GM23338 (cell line): ENCODE measurements at regions not wholly inside any gene's neighbourhood (a gene's known extent, or its start where the extent isn't known, plus 50 kb on each side); places are given as distances from the start of the nearest gene placed in this dataset.

ENCODE experiments used
- ATAC-seq: fragments of 200-7000 bp; cut with Tn5 transposase; 3 replicates; pipeline ENCODE4 v1.9.1; 2020
- DNase-seq: peaks from one replicate; pipeline ENCODE4 v3.0.0-alpha.2; 2015; ENCODE audit warnings: low spot score
- H2AFZ ChIP-seq: fragments of 200-600 bp; sonication (generic); 2 replicates; pipeline ENCODE4 v1.8.0; 2016; ENCODE audit warnings: antibody characterized with exemption, mild to moderate bottlenecking, moderate library complexity
- H3F3A ChIP-seq: fragments of 200-600 bp; sonication (generic); replicated peaks from 2 replicates; pipeline ENCODE4 v1.8.0; 2017; ENCODE audit warnings: antibody characterized with exemption, mixed run types, low read depth
- H3K27ac ChIP-seq: fragments of 200-600 bp; sonication (generic); 2 replicates; pipeline ENCODE4 v1.6.1; 2016; ENCODE audit warnings: low read depth
- H3K27me3 ChIP-seq: fragments of 200-600 bp; sonication (generic); 2 replicates; pipeline ENCODE4 v1.8.0; 2016; ENCODE audit warnings: mild to moderate bottlenecking, mixed run types, moderate library complexity; ENCODE audit not compliant: insufficient read depth
- H3K36me3 ChIP-seq: fragments of 200-600 bp; sonication (generic); 2 replicates; pipeline ENCODE4 v1.8.0; 2016; ENCODE audit warnings: mild to moderate bottlenecking; ENCODE audit not compliant: insufficient read depth
- H3K4me1 ChIP-seq: fragments of 200-600 bp; sonication (generic); 2 replicates; pipeline ENCODE4 v1.8.0; 2016; ENCODE audit warnings: mild to moderate bottlenecking, moderate library complexity; ENCODE audit not compliant: insufficient read depth
- H3K4me2 ChIP-seq: fragments of 200-600 bp; sonication (generic); 2 replicates; pipeline ENCODE4 v1.7.1; 2017; ENCODE audit warnings: mixed run types
- H3K4me3 ChIP-seq: fragments of 200-600 bp; sonication (generic); 2 replicates; pipeline ENCODE4 v1.6.1; 2016; ENCODE audit warnings: mixed run types
- H3K79me2 ChIP-seq: fragments of 200-600 bp; sonication (generic); replicated peaks from 2 replicates; pipeline ENCODE4 v1.8.0; 2017; ENCODE audit warnings: mild to moderate bottlenecking; ENCODE audit not compliant: insufficient read depth
- H3K9me2 ChIP-seq: fragments of 200-600 bp; sonication (generic); 2 replicates; pipeline ENCODE4 v1.8.0; 2017; ENCODE audit not compliant: insufficient read depth
- H4K20me1 ChIP-seq: fragments of 200-600 bp; sonication (generic); replicated peaks from 2 replicates; pipeline ENCODE4 v1.8.0; 2017; ENCODE audit warnings: mild to moderate bottlenecking; ENCODE audit not compliant: insufficient read depth
- H3K27ac Mint-ChIP-seq: 2 replicates; pipeline ENCODE4 v1.8.0; 2020; ENCODE audit warnings: inconsistent platforms, mild to moderate bottlenecking, moderate library complexity, mixed read lengths
- H3K27me3 Mint-ChIP-seq: 3 replicates; pipeline ENCODE4 v1.8.0; 2022; ENCODE audit warnings: low read depth, mild to moderate bottlenecking, moderate library complexity, mixed read lengths, inconsistent platforms; ENCODE audit not compliant: insufficient read depth, poor library complexity
- H3K36me3 Mint-ChIP-seq: 3 replicates; pipeline ENCODE4 v1.8.0; 2021; ENCODE audit warnings: low read depth, mild to moderate bottlenecking, inconsistent platforms, moderate library complexity, mixed read lengths
- H3K4me1 Mint-ChIP-seq: 3 replicates; pipeline ENCODE4 v1.8.0; 2020; ENCODE audit warnings: mild to moderate bottlenecking, inconsistent platforms, mixed read lengths
- H3K4me3 Mint-ChIP-seq: 3 replicates; pipeline ENCODE4 v1.8.0; 2021; ENCODE audit warnings: moderate library complexity, mild to moderate bottlenecking, inconsistent platforms, mixed read lengths
- H3K9me3 Mint-ChIP-seq: 3 replicates; pipeline ENCODE4 v1.8.0; 2020; ENCODE audit warnings: moderate library complexity, mild to moderate bottlenecking, inconsistent platforms, mixed read lengths
- CREB1 ChIP-seq: fragments of 250-450 bp; sonication (Bioruptor Pico); IDR thresholded peaks from 2 replicates; pipeline ENCODE4 v1.5.0; 2020; ENCODE audit warnings: low read depth, mild to moderate bottlenecking, moderate library complexity
- ETS1 ChIP-seq: IDR thresholded peaks from 2 replicates; pipeline ENCODE4 v1.6.1; 2016; ENCODE audit warnings: antibody characterized with exemption
- EZH2phosphoT487 ChIP-seq: fragments of 200-600 bp; sonication (generic); IDR thresholded peaks from one replicate; pipeline ENCODE4 v1.8.1; 2018; ENCODE audit warnings: antibody characterized with exemption; ENCODE audit not compliant: unreplicated experiment
- JUNB ChIP-seq: IDR thresholded peaks from one replicate; pipeline ENCODE4 v1.6.1; 2016; ENCODE audit warnings: antibody characterized with exemption; ENCODE audit not compliant: unreplicated experiment
- NANOG ChIP-seq: IDR thresholded peaks from 2 replicates; pipeline ENCODE4 v1.6.1; 2016; ENCODE audit warnings: antibody characterized with exemption, borderline replicate concordance
- REST ChIP-seq: IDR thresholded peaks from one replicate; pipeline ENCODE4 v1.6.1; 2018; ENCODE audit warnings: antibody characterized with exemption; ENCODE audit not compliant: unreplicated experiment
- STAT1 ChIP-seq: IDR thresholded peaks from one replicate; pipeline ENCODE4 v1.6.1; 2016; ENCODE audit warnings: antibody characterized with exemption; ENCODE audit not compliant: unreplicated experiment
- TF ChIP-seq, protein P1 (sequence below), 2 experiments: fragments of 200-600 bp in 1 of 2; sonication (generic) in 1 of 2; conservative IDR thresholded peaks; 2 replicates each; pipeline versions ENCODE4 v1.5.1 to v1.6.1; 2016 to 2017; ENCODE audit warnings: antibody characterized with exemption in 2 of 2, low read depth in 2 of 2, mild to moderate bottlenecking in 2 of 2, moderate library complexity in 1 of 2

GRCh38 chr2:129728035-129728972 is 251.2 kb upstream of the RAB6C start:
- Mint-ChIP-seq H3K4me1 (peaks cover 10% of the 10 kb centered on the region; the same call in 2 of the 3 replicates), H3K27me3 (no peaks in the 10 kb centered on the region), H3K27ac (no peak overlapping the region), H3K9me3 (no peaks in the 10 kb centered on the region), H3K4me3 (no peak overlapping the region), H3K36me3 (no peaks in the 10 kb centered on the region)
- no peaks in the 10 kb centered on the region for H4K20me1 ChIP-seq
- H2AFZ ChIP-seq: no peak overlapping the region
- no peak overlapping the region for H3K27ac ChIP-seq
- no peaks in the 10 kb centered on the region for H3K27me3 ChIP-seq
- no peaks in the 10 kb centered on the region for H3K4me1 ChIP-seq
- no peak overlapping the region for H3K4me2 ChIP-seq
- H3K4me3 ChIP-seq: no peak overlapping the region
- H3K36me3 ChIP-seq: no peaks in the 10 kb centered on the region
- DNase-seq: no peak
- no peaks in the 10 kb centered on the region for H3F3A ChIP-seq
- no peak for ATAC-seq
- TF ChIP-seq CREB1 (no peak), STAT1 (no peak), JUNB (no peak), ETS1 (no peak), REST (no peak), EZH2phosphoT487 (no peak), NANOG (no peak)
- TF ChIP-seq, protein P1, sequence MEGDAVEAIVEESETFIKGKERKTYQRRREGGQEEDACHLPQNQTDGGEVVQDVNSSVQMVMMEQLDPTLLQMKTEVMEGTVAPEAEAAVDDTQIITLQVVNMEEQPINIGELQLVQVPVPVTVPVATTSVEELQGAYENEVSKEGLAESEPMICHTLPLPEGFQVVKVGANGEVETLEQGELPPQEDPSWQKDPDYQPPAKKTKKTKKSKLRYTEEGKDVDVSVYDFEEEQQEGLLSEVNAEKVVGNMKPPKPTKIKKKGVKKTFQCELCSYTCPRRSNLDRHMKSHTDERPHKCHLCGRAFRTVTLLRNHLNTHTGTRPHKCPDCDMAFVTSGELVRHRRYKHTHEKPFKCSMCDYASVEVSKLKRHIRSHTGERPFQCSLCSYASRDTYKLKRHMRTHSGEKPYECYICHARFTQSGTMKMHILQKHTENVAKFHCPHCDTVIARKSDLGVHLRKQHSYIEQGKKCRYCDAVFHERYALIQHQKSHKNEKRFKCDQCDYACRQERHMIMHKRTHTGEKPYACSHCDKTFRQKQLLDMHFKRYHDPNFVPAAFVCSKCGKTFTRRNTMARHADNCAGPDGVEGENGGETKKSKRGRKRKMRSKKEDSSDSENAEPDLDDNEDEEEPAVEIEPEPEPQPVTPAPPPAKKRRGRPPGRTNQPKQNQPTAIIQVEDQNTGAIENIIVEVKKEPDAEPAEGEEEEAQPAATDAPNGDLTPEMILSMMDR (conservative IDR thresholded peaks at IDR 0.05; ENCODE audit: low read depth in 2 of 2): no peak
- H3K79me2 ChIP-seq: no peaks in the 10 kb centered on the region
- 0 out of 2 replicates have a peak, but pooled peaks cover 2% of the 10 kb centered on the region for H3K9me2 ChIP-seq
